HCT116 (cell line): ENCODE measurements at regions not wholly inside any gene's neighbourhood (a gene's known extent, or its start where the extent isn't known, plus 50 kb on each side); places are given as distances from the start of the nearest gene placed in this dataset.

Experiments used
- CTCF ChIP-seq, 3 experiments: fragments of 200-600 bp in 1 of 3; sonication (generic) in 1 of 3; IDR thresholded peaks in 2 of 3; conservative IDR thresholded peaks in 1 of 3; 2 replicates each; pipeline ENCODE4 v1.5.1; 2012 to 2017; ENCODE audit warnings: low read depth in 2 of 3, low read length in 2 of 3, antibody characterized with exemption in 1 of 3, borderline replicate concordance in 1 of 3, control low read depth in 1 of 3, mild to moderate bottlenecking in 1 of 3, mixed read lengths in 1 of 3, mixed run types in 1 of 3, moderate library complexity in 1 of 3; ENCODE audit not compliant: insufficient read depth in 1 of 3
- MAX ChIP-seq: IDR thresholded peaks from 2 replicates; pipeline ENCODE4 v1.6.1; 2012
- REST ChIP-seq: IDR thresholded peaks from 2 replicates; pipeline ENCODE4 v1.6.1; 2012; ENCODE audit warnings: low read depth

GRCh38 chr10:55881588-55881987 is 479.5 kb downstream of the ZWINT start:
- TF ChIP-seq CTCF (IDR thresholded peaks at IDR 0.05 in 2 of 3, conservative IDR thresholded peaks at IDR 0.05 in 1 of 3; ENCODE audit: borderline replicate concordance in 1 of 3, insufficient read depth in 1 of 3, low read depth in 2 of 3, low read length in 2 of 3) (no peak), MAX (no peak), REST (no peak)
